B cell (primary cell): ENCODE measurements at regions not wholly inside any gene's neighbourhood (a gene's known extent, or its start where the extent isn't known, plus 50 kb on each side); places are given as distances from the start of the nearest gene placed in this dataset.

ENCODE experiments used
- EZH2 ChIP-seq: IDR thresholded peaks from 2 replicates; pipeline ENCODE4 v1.6.1; 2012; ENCODE audit warnings: borderline replicate concordance, low read depth, mild to moderate bottlenecking, moderate library complexity, low read length; ENCODE audit not compliant: insufficient read depth, poor library complexity, severe bottlenecking
- TF ChIP-seq, protein P1 (sequence below): fragments of 200-600 bp; IDR thresholded peaks from one replicate; pipeline ENCODE4 v1.8.0; 2022; ENCODE audit warnings: antibody characterized with exemption, mild to moderate bottlenecking

- TF ChIP-seq, protein P1, sequence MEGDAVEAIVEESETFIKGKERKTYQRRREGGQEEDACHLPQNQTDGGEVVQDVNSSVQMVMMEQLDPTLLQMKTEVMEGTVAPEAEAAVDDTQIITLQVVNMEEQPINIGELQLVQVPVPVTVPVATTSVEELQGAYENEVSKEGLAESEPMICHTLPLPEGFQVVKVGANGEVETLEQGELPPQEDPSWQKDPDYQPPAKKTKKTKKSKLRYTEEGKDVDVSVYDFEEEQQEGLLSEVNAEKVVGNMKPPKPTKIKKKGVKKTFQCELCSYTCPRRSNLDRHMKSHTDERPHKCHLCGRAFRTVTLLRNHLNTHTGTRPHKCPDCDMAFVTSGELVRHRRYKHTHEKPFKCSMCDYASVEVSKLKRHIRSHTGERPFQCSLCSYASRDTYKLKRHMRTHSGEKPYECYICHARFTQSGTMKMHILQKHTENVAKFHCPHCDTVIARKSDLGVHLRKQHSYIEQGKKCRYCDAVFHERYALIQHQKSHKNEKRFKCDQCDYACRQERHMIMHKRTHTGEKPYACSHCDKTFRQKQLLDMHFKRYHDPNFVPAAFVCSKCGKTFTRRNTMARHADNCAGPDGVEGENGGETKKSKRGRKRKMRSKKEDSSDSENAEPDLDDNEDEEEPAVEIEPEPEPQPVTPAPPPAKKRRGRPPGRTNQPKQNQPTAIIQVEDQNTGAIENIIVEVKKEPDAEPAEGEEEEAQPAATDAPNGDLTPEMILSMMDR: no peak
- TF ChIP-seq EZH2: no peak
These were observed 89.8 kb upstream of the SFSWAP start for GRCh38 chr12:131620946-131621681.
